SK-N-SH treated with all-trans-retinoic acid at 6 μM for 48 hours (cell line): ENCODE measurements at regions not wholly inside any gene's neighbourhood (a gene's known extent, or its start where the extent isn't known, plus 50 kb on each side); places are given as distances from the start of the nearest gene placed in this dataset.
A peak's percentile ranks its signal among the peaks of the same experiment; 100 is the strongest.

Experiments used
- ATAC-seq: fragments of 200-7000 bp; cut with Tn5 transposase; 3 replicates; pipeline ENCODE4 v1.9.1; 2020; ENCODE audit warnings: mild to moderate bottlenecking, moderate library complexity
- ARNTL ChIP-seq: fragments of 450-650 bp; formaldehyde crosslinking; IDR thresholded peaks from 2 replicates; pipeline ENCODE4 v1.5.0; 2020; ENCODE audit warnings: low read depth, mild to moderate bottlenecking, moderate library complexity, borderline replicate concordance
- BACH2 ChIP-seq: fragments of 250-450 bp; sonication (Bioruptor Pico); IDR thresholded peaks from 2 replicates; pipeline ENCODE4 v1.9.0; 2021; ENCODE audit warnings: mild to moderate bottlenecking, borderline replicate concordance
- CREB5 ChIP-seq: fragments of 250-450 bp; sonication (Bioruptor Pico); IDR thresholded peaks from 2 replicates; pipeline ENCODE4 v1.5.1; 2020; ENCODE audit warnings: low read depth, mild to moderate bottlenecking, moderate library complexity
- CSDC2 ChIP-seq: fragments of 250-450 bp; sonication (Bioruptor Pico); IDR thresholded peaks from 2 replicates; pipeline ENCODE4 v1.5.0; 2020; ENCODE audit warnings: mild to moderate bottlenecking, moderate library complexity
- GLIS3 ChIP-seq: fragments of 250-450 bp; sonication (Bioruptor Pico); IDR thresholded peaks from 2 replicates; pipeline ENCODE4 v1.5.0; 2020; ENCODE audit warnings: mild to moderate bottlenecking, moderate library complexity
- ISL1 ChIP-seq: fragments of 250-450 bp; sonication (Bioruptor Pico); IDR thresholded peaks from 2 replicates; pipeline ENCODE4 v2.1.2; 2022; ENCODE audit warnings: mild to moderate bottlenecking, moderate library complexity
- OSR1 ChIP-seq: fragments of 250-450 bp; sonication (Bioruptor Pico); IDR thresholded peaks from 2 replicates; pipeline ENCODE4 v1.8.0; 2022; ENCODE audit warnings: moderate library complexity, mild to moderate bottlenecking, inconsistent platforms
- PATZ1 ChIP-seq: fragments of 250-450 bp; sonication (Bioruptor Pico); IDR thresholded peaks from 2 replicates; pipeline ENCODE4 v1.8.0; 2020; ENCODE audit warnings: mild to moderate bottlenecking, moderate library complexity, borderline replicate concordance
- PPARA ChIP-seq: fragments of 250-450 bp; sonication (Bioruptor Pico); IDR thresholded peaks from 2 replicates; pipeline ENCODE4 v1.5.0; 2020; ENCODE audit warnings: mild to moderate bottlenecking, borderline replicate concordance
- RARB ChIP-seq: fragments of 250-450 bp; sonication (Bioruptor Pico); IDR thresholded peaks from 2 replicates; pipeline ENCODE4 v1.8.0; 2021; ENCODE audit warnings: mild to moderate bottlenecking, moderate library complexity
- SNAI2 ChIP-seq: fragments of 250-450 bp; sonication (Bioruptor Pico); IDR thresholded peaks from 2 replicates; pipeline ENCODE4 v1.5.0; 2020; ENCODE audit warnings: mild to moderate bottlenecking, moderate library complexity
- TCF4 ChIP-seq: fragments of 250-450 bp; sonication (Bioruptor Pico); IDR thresholded peaks from 2 replicates; pipeline ENCODE4 v1.8.0; 2021; ENCODE audit warnings: mild to moderate bottlenecking, moderate library complexity, borderline replicate concordance
- TOX ChIP-seq: fragments of 250-450 bp; sonication (Bioruptor Pico); IDR thresholded peaks from 2 replicates; pipeline ENCODE4 v1.8.0; 2021; ENCODE audit warnings: mild to moderate bottlenecking, moderate library complexity, borderline replicate concordance
- ZC3H10 ChIP-seq: fragments of 250-450 bp; sonication (Bioruptor Pico); IDR thresholded peaks from 2 replicates; pipeline ENCODE4 v1.5.1; 2021; ENCODE audit warnings: mild to moderate bottlenecking, moderate library complexity
- ZFP3 ChIP-seq: fragments of 250-450 bp; sonication (Bioruptor Pico); IDR thresholded peaks from 2 replicates; pipeline ENCODE4 v1.5.0; 2020; ENCODE audit warnings: mild to moderate bottlenecking, moderate library complexity
- ZNF565 ChIP-seq: fragments of 450-650 bp; formaldehyde crosslinking; conservative IDR thresholded peaks from 2 replicates; pipeline ENCODE4 v1.5.0; 2020; ENCODE audit warnings: low read depth, mild to moderate bottlenecking, moderate library complexity
- ZNF70 ChIP-seq: fragments of 450-650 bp; formaldehyde crosslinking; IDR thresholded peaks from 2 replicates; pipeline ENCODE4 v1.5.0; 2020; ENCODE audit warnings: mild to moderate bottlenecking, moderate library complexity
- ZNF8 ChIP-seq: fragments of 450-650 bp; formaldehyde crosslinking; IDR thresholded peaks from 2 replicates; pipeline ENCODE4 v1.5.0; 2020; ENCODE audit warnings: mild to moderate bottlenecking, moderate library complexity
- TF ChIP-seq, protein P1 (sequence below): fragments of 250-450 bp; sonication (Bioruptor Pico); IDR thresholded peaks from 2 replicates; pipeline ENCODE4 v1.5.0; 2020; ENCODE audit warnings: mild to moderate bottlenecking, moderate library complexity

GRCh38 chr1:234756066-234756774 lies 146.2 kb upstream of the IRF2BP2 start (continued):
- no peak for TF ChIP-seq SNAI2 (CRISPR knock-in tag)
- no peak for TF ChIP-seq ARNTL (CRISPR knock-in tag)
- TF ChIP-seq CSDC2 (CRISPR knock-in tag), result no peak
- no peak for TF ChIP-seq PPARA
- TF ChIP-seq ZNF565 (CRISPR knock-in tag), result no peak
- TF ChIP-seq, all 23 proteins: peak for 0

GRCh38 chr1:234755449-234755863 lies 145.5 kb upstream of the IRF2BP2 start:
- TF ChIP-seq ZFP3 (CRISPR knock-in tag) (peak; percentile 77), ZC3H10 (CRISPR knock-in tag) (0 out of 2 replicates have a peak, but pooled peaks have one; percentile 47), PATZ1 (CRISPR knock-in tag) (no peak)
- TF ChIP-seq, all 23 proteins: peak for 2
- peak; percentile 85 for ATAC-seq

DNA sequence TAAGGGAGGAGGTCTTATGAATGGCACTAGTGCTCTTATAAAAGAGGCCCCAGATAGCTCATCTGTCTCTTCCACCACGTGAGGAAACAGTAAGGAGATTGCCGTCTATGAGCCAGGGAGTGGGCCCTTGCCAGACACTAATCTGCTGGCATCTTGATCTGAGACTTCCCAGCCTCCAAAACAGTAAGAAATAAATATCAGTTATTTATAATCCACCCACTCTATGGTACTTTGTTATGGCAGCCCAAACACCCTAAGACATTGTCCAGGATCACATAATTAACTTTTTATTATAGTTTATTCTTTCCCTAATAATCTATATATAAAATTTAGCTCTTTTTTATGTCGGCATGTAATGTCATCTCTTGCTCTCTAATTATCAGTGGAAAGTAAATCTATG lies 144.0 kb upstream of the IRF2BP2 start:
- TF ChIP-seq GLIS3 (CRISPR knock-in tag), result no peak
- no peak for ATAC-seq

DNA sequence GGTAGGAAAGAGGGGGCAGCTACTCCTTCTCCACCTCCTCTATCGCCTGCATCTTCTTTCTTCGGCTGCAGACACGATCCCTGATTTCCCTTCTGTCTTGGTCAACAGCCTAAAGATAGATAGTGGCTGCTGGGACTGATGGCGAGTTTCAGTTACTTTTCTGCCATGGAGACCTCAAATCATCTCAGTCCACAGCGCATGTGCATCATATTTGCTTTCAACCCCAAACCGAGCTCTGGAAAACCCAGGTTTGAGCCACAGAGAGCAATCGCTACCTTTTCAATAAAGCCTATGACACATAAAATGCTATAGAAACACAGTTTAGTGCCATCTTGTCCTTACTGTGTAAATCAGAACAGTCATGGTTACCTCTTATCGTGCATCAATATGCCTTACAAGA lies 142.9 kb upstream of the IRF2BP2 start:
- no peak for ATAC-seq
- TF ChIP-seq ZC3H10 (CRISPR knock-in tag) (no peak), CSDC2 (CRISPR knock-in tag) (no peak), BACH2 (CRISPR knock-in tag) (no peak), TOX (CRISPR knock-in tag) (no peak), ZNF70 (CRISPR knock-in tag) (no peak), RARB (CRISPR knock-in tag) (no peak), OSR1 (CRISPR knock-in tag) (no peak), ISL1 (CRISPR knock-in tag) (no peak), CREB5 (no peak), PATZ1 (CRISPR knock-in tag) (no peak), GLIS3 (CRISPR knock-in tag) (no peak), ARNTL (CRISPR knock-in tag) (no peak), ZNF565 (CRISPR knock-in tag) (no peak), PPARA (no peak), ZNF8 (no peak)
- TF ChIP-seq, protein P1, sequence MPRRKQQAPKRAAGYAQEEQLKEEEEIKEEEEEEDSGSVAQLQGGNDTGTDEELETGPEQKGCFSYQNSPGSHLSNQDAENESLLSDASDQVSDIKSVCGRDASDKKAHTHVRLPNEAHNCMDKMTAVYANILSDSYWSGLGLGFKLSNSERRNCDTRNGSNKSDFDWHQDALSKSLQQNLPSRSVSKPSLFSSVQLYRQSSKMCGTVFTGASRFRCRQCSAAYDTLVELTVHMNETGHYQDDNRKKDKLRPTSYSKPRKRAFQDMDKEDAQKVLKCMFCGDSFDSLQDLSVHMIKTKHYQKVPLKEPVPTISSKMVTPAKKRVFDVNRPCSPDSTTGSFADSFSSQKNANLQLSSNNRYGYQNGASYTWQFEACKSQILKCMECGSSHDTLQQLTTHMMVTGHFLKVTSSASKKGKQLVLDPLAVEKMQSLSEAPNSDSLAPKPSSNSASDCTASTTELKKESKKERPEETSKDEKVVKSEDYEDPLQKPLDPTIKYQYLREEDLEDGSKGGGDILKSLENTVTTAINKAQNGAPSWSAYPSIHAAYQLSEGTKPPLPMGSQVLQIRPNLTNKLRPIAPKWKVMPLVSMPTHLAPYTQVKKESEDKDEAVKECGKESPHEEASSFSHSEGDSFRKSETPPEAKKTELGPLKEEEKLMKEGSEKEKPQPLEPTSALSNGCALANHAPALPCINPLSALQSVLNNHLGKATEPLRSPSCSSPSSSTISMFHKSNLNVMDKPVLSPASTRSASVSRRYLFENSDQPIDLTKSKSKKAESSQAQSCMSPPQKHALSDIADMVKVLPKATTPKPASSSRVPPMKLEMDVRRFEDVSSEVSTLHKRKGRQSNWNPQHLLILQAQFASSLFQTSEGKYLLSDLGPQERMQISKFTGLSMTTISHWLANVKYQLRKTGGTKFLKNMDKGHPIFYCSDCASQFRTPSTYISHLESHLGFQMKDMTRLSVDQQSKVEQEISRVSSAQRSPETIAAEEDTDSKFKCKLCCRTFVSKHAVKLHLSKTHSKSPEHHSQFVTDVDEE (CRISPR knock-in tag), result no peak

DNA sequence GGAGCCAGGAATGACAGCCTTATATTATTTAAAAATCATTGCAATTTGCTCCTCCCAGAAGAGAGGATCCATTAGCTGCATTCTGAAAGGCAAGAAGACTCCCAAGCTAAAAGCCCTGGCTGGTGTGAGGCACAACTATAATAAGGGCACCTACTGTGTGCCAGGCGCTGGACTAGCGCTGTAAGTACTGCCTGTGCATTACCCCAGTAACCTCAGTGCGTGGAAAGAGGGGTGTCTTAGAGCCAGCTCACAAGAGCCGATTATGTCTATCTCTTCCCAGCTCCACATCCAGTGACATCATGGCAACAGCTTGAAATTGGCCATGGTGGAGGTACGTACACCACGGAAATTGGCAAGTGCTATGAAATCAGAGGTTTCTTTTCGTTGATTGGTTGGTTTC lies 141.7 kb upstream of the IRF2BP2 start:
- no peak for ATAC-seq
- TF ChIP-seq BACH2 (CRISPR knock-in tag), result no peak
- no peak for TF ChIP-seq CREB5
- no peak for TF ChIP-seq ZNF565 (CRISPR knock-in tag)
- TF ChIP-seq ZFP3 (CRISPR knock-in tag), result no peak
- no peak for TF ChIP-seq ARNTL (CRISPR knock-in tag)
- TF ChIP-seq, protein P1 (CRISPR knock-in tag), result no peak
- no peak for TF ChIP-seq TCF4 (CRISPR knock-in tag)
